GM19452 (cell line): ENCODE measurements at regions not wholly inside any gene's neighbourhood (a gene's known extent, or its start where the extent isn't known, plus 50 kb on each side); places are given as distances from the start of the nearest gene placed in this dataset.

ENCODE experiments used
- ATAC-seq: cut with Tn5 transposase; IDR thresholded peaks from one replicate; pipeline ENCODE4 v1.9.1; 2021; ENCODE audit not compliant: unreplicated experiment

GRCh38 chr11:103661185-103661584 lies 375.3 kb upstream of the DDI1 start:
- no peak for ATAC-seq

- no peak for ATAC-seq
These were observed 374.4 kb upstream of the DDI1 start for GRCh38 chr11:103661991-103662390.

- no peak for ATAC-seq
These were observed 373.6 kb upstream of the DDI1 start for GRCh38 chr11:103662880-103663279.

GRCh38 chr11:103668859-103669258 lies 367.6 kb upstream of the DDI1 start:
- ATAC-seq: no peak

- no peak for ATAC-seq
These were observed 365.2 kb upstream of the DDI1 start for GRCh38 chr11:103671143-103671651.

- no peak for ATAC-seq
These were observed 362.7 kb upstream of the DDI1 start for GRCh38 chr11:103673773-103674172.

GRCh38 chr11:103676413-103676812 lies 360.0 kb upstream of the DDI1 start:
- no peak for ATAC-seq

GRCh38 chr11:103680826-103681225 lies 355.6 kb upstream of the DDI1 start:
- ATAC-seq: no peak

GRCh38 chr11:103681855-103682254 lies 354.6 kb upstream of the DDI1 start:
- ATAC-seq: peak; percentile 26

GRCh38 chr11:103682318-103683184 lies 353.9 kb upstream of the DDI1 start:
- ATAC-seq: peak; percentile 93

GRCh38 chr11:103683576-103683975 lies 352.9 kb upstream of the DDI1 start:
- no peak for ATAC-seq

- ATAC-seq: no peak
These were observed 347.5 kb upstream of the DDI1 start for GRCh38 chr11:103688924-103689323.

GRCh38 chr11:103690356-103690755 lies 346.1 kb upstream of the DDI1 start:
- ATAC-seq: no peak

GRCh38 chr11:103696123-103696522 lies 340.3 kb upstream of the DDI1 start:
- no peak for ATAC-seq

GRCh38 chr11:103699216-103699615 lies 337.2 kb upstream of the DDI1 start:
- ATAC-seq: no peak

GRCh38 chr11:103699656-103700055 lies 336.8 kb upstream of the DDI1 start:
- ATAC-seq: no peak

GRCh38 chr11:103700622-103701021 lies 335.8 kb upstream of the DDI1 start:
- no peak for ATAC-seq

- ATAC-seq: no peak
These were observed 333.0 kb upstream of the DDI1 start for GRCh38 chr11:103703437-103703836.

GRCh38 chr11:103703954-103704353 lies 332.5 kb upstream of the DDI1 start:
- ATAC-seq: no peak

- no peak for ATAC-seq
These were observed 330.8 kb upstream of the DDI1 start for GRCh38 chr11:103705642-103706041.

GRCh38 chr11:103709371-103709770 lies 327.1 kb upstream of the DDI1 start:
- peak; percentile 60 for ATAC-seq

- no peak for ATAC-seq
These were observed 322.2 kb upstream of the DDI1 start for GRCh38 chr11:103714246-103714645.

- no peak for ATAC-seq
These were observed 320.1 kb upstream of the DDI1 start for GRCh38 chr11:103716363-103716762.
